Activated T-cell treated with anti-CD3 and anti-CD28 coated beads, Interleukin-2, amount 50 U/mL, for 48 hours (primary cell): ENCODE measurements at regions not wholly inside any gene's neighbourhood (a gene's known extent, or its start where the extent isn't known, plus 50 kb on each side); places are given as distances from the start of the nearest gene placed in this dataset.

Experiments
- DNase-seq, 2 experiments: peaks; one replicate each; pipeline ENCODE4 v3.0.0-alpha.2; 2020

DNA sequence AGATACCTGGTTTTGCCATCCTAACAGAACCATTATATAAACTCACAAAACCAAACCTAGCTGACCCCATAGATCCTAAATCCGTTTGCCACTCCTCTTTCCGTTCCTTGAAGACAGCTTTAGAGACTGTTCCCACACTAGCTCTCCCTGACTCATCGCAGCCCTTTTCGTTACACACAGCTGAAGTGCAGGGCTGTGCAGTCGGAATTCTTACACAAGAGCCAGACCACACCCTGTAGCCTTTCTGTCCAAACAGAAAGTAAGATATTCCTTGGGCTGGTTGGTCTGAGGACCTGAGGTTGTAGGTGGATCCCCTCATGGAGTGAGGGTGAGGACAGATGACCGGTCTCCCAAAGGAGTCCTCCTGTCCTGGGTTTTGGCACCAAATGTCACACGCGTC lies 56.7 kb upstream of the NAA35 start:
- DNase-seq, result no peak

GRCh38 chr9:85890962-85891361 lies 50.0 kb upstream of the NAA35 start:
- no peak for DNase-seq
